ENCODE measurements at regions not wholly inside any gene's neighbourhood (a gene's known extent, or its start where the extent isn't known, plus 50 kb on each side); places are given as distances from the start of the nearest gene placed in this dataset.
A peak's percentile ranks its signal among the peaks of the same experiment; 100 is the strongest.
"Not testable (repeated sequence)": the region's sequence is repeated elsewhere in the genome, so short reads cannot be mapped to it uniquely, and the experiment has no call there.

- no peak for TF ChIP-seq CTCF (IDR thresholded peaks at IDR 0.05; ENCODE audit: unreplicated experiment in 3 of 3)
- no peaks in the 10 kb centered on the region for H3K4me1 Mint-ChIP-seq
- no peaks in the 10 kb centered on the region for H3K27me3 Mint-ChIP-seq (ENCODE audit: low read depth)
- no peaks in the 10 kb centered on the region for H3K9me3 Mint-ChIP-seq
- no peak overlapping the region for H3K4me3 Mint-ChIP-seq
- H3K36me3 Mint-ChIP-seq (ENCODE audit: low read depth), result no peaks in the 10 kb centered on the region
- no peak overlapping the region for H3K27ac Mint-ChIP-seq
These were observed 199.2 kb downstream of the OTOL1 start for GRCh38 chr3:161695811-161696210.

- no peaks in the 10 kb centered on the region for H3K36me3 Mint-ChIP-seq (ENCODE audit: low read depth)
- TF ChIP-seq CTCF (IDR thresholded peaks at IDR 0.05; ENCODE audit: unreplicated experiment in 3 of 3), result no peak
- no peak overlapping the region for H3K27ac Mint-ChIP-seq
- no peaks in the 10 kb centered on the region for H3K9me3 Mint-ChIP-seq
- no peaks in the 10 kb centered on the region for H3K27me3 Mint-ChIP-seq (ENCODE audit: low read depth)
- H3K4me3 Mint-ChIP-seq, result no peak overlapping the region
- H3K4me1 Mint-ChIP-seq, result no peaks in the 10 kb centered on the region
These were observed 204.4 kb downstream of the OTOL1 start for GRCh38 chr3:161700998-161701397.

GRCh38 chr3:161707253-161707652 lies 210.6 kb downstream of the OTOL1 start:
- H3K4me1 Mint-ChIP-seq; H3K27ac Mint-ChIP-seq; H3K27me3 Mint-ChIP-seq (ENCODE audit: low read depth); H3K4me3 Mint-ChIP-seq; H3K36me3 Mint-ChIP-seq (ENCODE audit: low read depth): not testable (repeated sequence)
- H3K9me3 Mint-ChIP-seq, result peaks cover 28% of the 10 kb centered on the region

GRCh38 chr3:161713731-161714130 lies 217.1 kb downstream of the OTOL1 start:
- peaks cover 4% of the 10 kb centered on the region for H3K27me3 Mint-ChIP-seq (ENCODE audit: low read depth)
- H3K36me3 Mint-ChIP-seq (ENCODE audit: low read depth), result no peaks in the 10 kb centered on the region
- H3K4me1 Mint-ChIP-seq, result peaks cover 6% of the 10 kb centered on the region
- no peak for TF ChIP-seq CTCF (IDR thresholded peaks at IDR 0.05; ENCODE audit: unreplicated experiment in 3 of 3)
- peak overlapping the region in 1 of 3 experiments; percentile 49 for H3K27ac Mint-ChIP-seq
- H3K9me3 Mint-ChIP-seq, result peaks cover 23% of the 10 kb centered on the region
- no peak overlapping the region for H3K4me3 Mint-ChIP-seq

- Mint-ChIP-seq H3K27me3 (ENCODE audit: low read depth) (no peaks in the 10 kb centered on the region), H3K4me1 (no peaks in the 10 kb centered on the region), H3K36me3 (ENCODE audit: low read depth) (no peaks in the 10 kb centered on the region), H3K9me3 (no peaks in the 10 kb centered on the region), H3K4me3 (no peak overlapping the region), H3K27ac (no peak overlapping the region)
- no peak for TF ChIP-seq CTCF (IDR thresholded peaks at IDR 0.05; ENCODE audit: unreplicated experiment in 3 of 3)
These were observed 235.4 kb downstream of the OTOL1 start for GRCh38 chr3:161731968-161732367.

GRCh38 chr3:161737171-161737570 lies 240.6 kb downstream of the OTOL1 start:
- Mint-ChIP-seq H3K27ac (no peak overlapping the region), H3K4me3 (no peak overlapping the region), H3K36me3 (ENCODE audit: low read depth) (no peaks in the 10 kb centered on the region), H3K27me3 (ENCODE audit: low read depth) (no peaks in the 10 kb centered on the region), H3K9me3 (no peaks in the 10 kb centered on the region), H3K4me1 (no peaks in the 10 kb centered on the region)
- TF ChIP-seq CTCF (IDR thresholded peaks at IDR 0.05; ENCODE audit: unreplicated experiment in 3 of 3), result no peak

Measured in nephron (organoid).